NCI-H2227 treated with DMSO at 0.1 percent for 48 hours (cell line): ENCODE measurements at regions not wholly inside any gene's neighbourhood (a gene's known extent, or its start where the extent isn't known, plus 50 kb on each side); places are given as distances from the start of the nearest gene placed in this dataset.
A peak's percentile ranks its signal among the peaks of the same experiment; 100 is the strongest.
"Not testable (repeated sequence)": the region's sequence is repeated elsewhere in the genome, so short reads cannot be mapped to it uniquely, and the experiment has no call there.

Experiments used
- DNase-seq: peaks from one replicate; lab custom pipeline; 2025; lab: John Stamatoyannopoulos, UW

DNA sequence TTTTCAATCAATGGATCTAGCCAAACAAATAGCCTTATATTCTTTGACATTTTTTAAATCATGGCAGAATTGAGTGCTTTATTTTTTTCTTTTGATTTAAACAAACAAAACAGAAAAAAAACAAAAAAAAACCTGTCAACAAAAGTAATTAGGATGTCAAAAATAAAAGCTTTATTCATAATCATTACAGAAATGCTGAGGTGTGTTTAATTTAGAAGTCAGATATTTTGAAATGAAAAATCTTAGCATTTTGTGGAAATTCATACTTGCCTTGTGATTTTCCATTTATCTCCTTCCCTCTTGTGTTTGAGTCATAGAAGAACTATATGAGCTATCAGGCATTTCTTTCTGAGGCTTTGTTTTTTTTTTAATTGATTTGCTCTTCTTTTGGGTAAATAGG lies 387.0 kb upstream of the STXBP6 start:
- no peak for DNase-seq

DNA sequence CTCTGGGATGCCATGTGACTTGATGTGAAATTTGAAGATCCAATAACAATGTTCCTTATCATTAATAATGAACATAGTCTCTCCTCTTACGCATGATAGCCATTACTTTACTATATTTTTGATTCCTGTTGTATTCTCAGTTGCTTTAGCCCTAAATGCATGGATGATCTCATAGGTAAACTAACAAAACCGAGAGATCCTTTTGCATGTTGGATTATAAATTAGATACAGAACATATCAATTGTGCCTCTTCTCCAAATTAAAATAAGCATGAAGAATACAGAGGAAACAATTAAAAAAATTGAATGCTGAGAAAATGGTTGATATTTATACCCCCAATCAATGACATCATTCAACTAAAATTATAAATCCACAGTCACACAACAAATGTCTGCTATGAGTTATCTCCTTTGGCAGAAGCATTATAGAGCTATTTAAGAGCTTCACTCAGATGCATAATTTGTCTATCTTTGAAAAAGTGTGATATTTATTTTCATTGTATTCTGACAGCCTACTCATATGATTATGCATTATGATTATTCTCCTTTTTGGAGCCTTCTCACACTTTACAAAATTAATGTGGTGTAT lies 386.4 kb upstream of the STXBP6 start:
- no peak for DNase-seq

- DNase-seq = no peak
Observed at GRCh38 chr14:25431211-25432076, 381.5 kb upstream of the STXBP6 start.

GRCh38 chr14:25430808-25431207 lies 380.9 kb upstream of the STXBP6 start:
- DNase-seq = no peak

GRCh38 chr14:25412998-25413397 lies 363.1 kb upstream of the STXBP6 start:
- no peak for DNase-seq

GRCh38 chr14:25411781-25412757 lies 362.1 kb upstream of the STXBP6 start:
- DNase-seq = peak; percentile 54

DNA sequence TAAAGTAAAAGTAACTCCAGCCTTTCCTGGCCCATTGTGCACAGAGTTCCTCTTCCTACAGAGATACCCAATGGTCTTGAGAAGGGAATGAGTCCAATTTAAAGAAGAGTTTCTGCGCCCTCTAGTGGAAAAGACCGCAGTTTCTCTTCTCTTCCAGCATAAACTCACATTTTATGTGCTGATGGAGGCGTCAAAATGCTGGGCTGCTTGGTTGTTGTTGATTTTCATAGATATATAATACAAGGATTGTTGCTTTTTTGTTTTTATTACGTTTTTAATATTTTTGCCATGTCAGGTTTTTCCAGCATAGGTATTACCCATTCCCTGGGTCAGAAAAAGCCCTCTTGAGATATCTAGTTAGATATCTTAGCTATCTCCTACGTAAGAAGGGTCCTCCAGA lies 356.9 kb upstream of the STXBP6 start:
- DNase-seq = no peak

- DNase-seq = peak; percentile 50
Observed at GRCh38 chr14:25400607-25401206, 350.8 kb upstream of the STXBP6 start.

GRCh38 chr14:25396128-25396527 lies 346.2 kb upstream of the STXBP6 start:
- DNase-seq = no peak

DNA sequence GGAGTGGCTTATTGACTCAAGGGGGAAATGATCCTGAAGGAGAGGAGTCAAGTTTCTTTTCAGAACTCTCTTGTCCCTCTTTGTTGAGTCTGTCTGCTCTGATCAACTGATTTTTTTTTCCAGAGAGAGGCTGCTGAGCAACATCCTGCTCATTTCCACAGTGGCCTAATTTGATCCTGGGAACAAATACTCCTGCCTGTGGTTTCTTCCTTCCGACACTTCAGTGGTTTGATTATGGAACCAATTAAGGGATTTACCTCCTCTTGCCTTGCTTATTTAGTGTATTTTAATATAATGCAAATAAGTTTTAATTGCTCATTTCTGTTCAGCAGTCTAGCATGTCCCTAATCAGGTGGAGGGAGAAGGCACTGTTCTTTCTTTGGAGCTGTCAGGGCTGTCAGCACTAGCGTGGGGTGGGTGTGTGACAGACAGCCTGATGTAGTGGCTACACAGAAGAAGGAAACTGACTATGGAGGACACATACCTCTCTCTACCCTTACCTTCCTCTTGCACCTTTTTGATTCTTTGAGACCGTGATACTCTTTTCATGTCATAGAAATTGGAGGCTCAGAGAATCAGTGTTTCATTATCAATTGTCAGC lies 344.9 kb upstream of the STXBP6 start:
- DNase-seq = no peak

- no peak for DNase-seq
Observed at GRCh38 chr14:25394356-25394755, 344.4 kb upstream of the STXBP6 start.

- DNase-seq = no peak
Observed at GRCh38 chr14:25389948-25390347, 340.0 kb upstream of the STXBP6 start.

DNA sequence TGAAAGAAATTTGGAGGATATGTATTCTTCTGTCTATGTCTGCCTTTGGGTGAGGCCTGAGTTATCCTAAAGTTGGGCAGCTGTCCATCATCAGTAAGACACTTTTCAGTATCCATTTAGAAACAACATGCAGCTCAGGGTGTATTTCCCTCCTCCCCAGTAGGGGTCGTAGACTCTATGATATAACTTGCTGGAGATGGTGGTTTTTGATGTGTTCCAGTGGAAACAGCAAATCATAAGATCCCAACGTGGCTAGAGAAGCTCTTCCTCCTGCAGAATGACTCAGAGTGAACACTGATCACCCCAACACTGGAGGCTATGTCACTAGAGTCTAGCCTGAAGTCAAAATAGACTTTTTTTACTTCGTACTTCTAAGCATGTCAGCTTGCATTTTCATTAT lies 331.6 kb upstream of the STXBP6 start:
- DNase-seq = no peak

GRCh38 chr14:25375639-25376038 lies 325.7 kb upstream of the STXBP6 start:
- no peak for DNase-seq

GRCh38 chr14:25371068-25371467 lies 321.1 kb upstream of the STXBP6 start:
- no peak for DNase-seq

- not testable (repeated sequence) for DNase-seq
Observed at GRCh38 chr14:25370057-25370456, 320.1 kb upstream of the STXBP6 start.

DNA sequence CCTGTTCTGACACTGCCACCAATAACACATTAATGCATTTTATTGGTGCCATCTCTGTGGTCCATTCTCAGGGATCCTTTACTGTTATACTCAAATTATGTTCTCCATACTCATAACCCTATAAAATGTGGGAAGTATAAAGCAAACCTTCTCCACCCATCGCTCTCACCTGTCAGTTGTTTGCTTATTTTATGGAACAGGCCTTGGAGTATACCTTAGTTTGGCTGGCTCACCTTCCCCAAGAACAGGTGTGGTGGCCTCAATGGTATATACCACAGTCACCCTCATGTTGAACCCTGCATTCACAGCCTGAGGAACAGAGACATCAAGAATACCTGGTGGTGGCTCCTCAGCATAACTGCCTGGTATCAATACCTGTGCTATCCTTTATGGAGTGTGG lies 308.4 kb upstream of the STXBP6 start:
- no peak for DNase-seq

GRCh38 chr14:25351269-25351668 lies 301.3 kb upstream of the STXBP6 start:
- DNase-seq = no peak

GRCh38 chr14:25350802-25351201 lies 300.9 kb upstream of the STXBP6 start:
- DNase-seq = no peak

GRCh38 chr14:25350021-25350420 lies 300.1 kb upstream of the STXBP6 start:
- no peak for DNase-seq

GRCh38 chr14:25349269-25349668 lies 299.3 kb upstream of the STXBP6 start:
- DNase-seq = no peak

GRCh38 chr14:25340882-25341281 lies 290.9 kb upstream of the STXBP6 start:
- no peak for DNase-seq
